COLO668 (cell line): ENCODE measurements at regions not wholly inside any gene's neighbourhood (a gene's known extent, or its start where the extent isn't known, plus 50 kb on each side); places are given as distances from the start of the nearest gene placed in this dataset.

Experiments
- DNase-seq: peaks from one replicate; lab custom pipeline; 2025; ENCODE audit not compliant: unreplicated experiment; lab: John Stamatoyannopoulos, UW

GRCh38 chr15:36499412-36500389 lies 79.7 kb upstream of the CDIN1 start:
- DNase-seq, result no peak

- peak; percentile 16 for DNase-seq
These were observed 78.3 kb upstream of the CDIN1 start for GRCh38 chr15:36501063-36501678.

GRCh38 chr15:36502509-36502908 lies 76.9 kb upstream of the CDIN1 start:
- DNase-seq, result no peak

- no peak for DNase-seq
These were observed 72.6 kb upstream of the CDIN1 start for GRCh38 chr15:36506733-36507356.

GRCh38 chr15:36507458-36507857 lies 72.0 kb upstream of the CDIN1 start:
- DNase-seq, result no peak

- no peak for DNase-seq
These were observed 67.8 kb upstream of the CDIN1 start for GRCh38 chr15:36511594-36511993.

- DNase-seq, result no peak
These were observed 61.7 kb upstream of the CDIN1 start for GRCh38 chr15:36517758-36518157.

- DNase-seq, result no peak
These were observed 60.4 kb upstream of the CDIN1 start for GRCh38 chr15:36519067-36519466.

- DNase-seq, result no peak
These were observed 54.0 kb upstream of the CDIN1 start for GRCh38 chr15:36525430-36525829.

- DNase-seq, result no peak
These were observed 51.9 kb upstream of the CDIN1 start for GRCh38 chr15:36527235-36528162.

GRCh38 chr15:36529296-36530011 lies 50.0 kb upstream of the CDIN1 start:
- no peak for DNase-seq
